ENCODE measurements at regions not wholly inside any gene's neighbourhood (a gene's known extent, or its start where the extent isn't known, plus 50 kb on each side); places are given as distances from the start of the nearest gene placed in this dataset.

GRCh38 chr4:137950286-137950685 is 291.9 kb downstream of the SLC7A11 start:
- TF ChIP-seq NRF1 (conservative IDR thresholded peaks at IDR 0.05; ENCODE audit: low read depth, low read length), result no peak
- no peak for TF ChIP-seq POLR2A (IDR thresholded peaks at IDR 0.05; ENCODE audit: low read depth, low read length)
- TF ChIP-seq SP1 (IDR thresholded peaks at IDR 0.05; ENCODE audit: low read depth, low read length), result no peak
- TF ChIP-seq ZNF592 (IDR thresholded peaks at IDR 0.05), result no peak

All from GM12878 (cell line).